ENCODE measurements at regions not wholly inside any gene's neighbourhood (a gene's known extent, or its start where the extent isn't known, plus 50 kb on each side); places are given as distances from the start of the nearest gene placed in this dataset.

DNA sequence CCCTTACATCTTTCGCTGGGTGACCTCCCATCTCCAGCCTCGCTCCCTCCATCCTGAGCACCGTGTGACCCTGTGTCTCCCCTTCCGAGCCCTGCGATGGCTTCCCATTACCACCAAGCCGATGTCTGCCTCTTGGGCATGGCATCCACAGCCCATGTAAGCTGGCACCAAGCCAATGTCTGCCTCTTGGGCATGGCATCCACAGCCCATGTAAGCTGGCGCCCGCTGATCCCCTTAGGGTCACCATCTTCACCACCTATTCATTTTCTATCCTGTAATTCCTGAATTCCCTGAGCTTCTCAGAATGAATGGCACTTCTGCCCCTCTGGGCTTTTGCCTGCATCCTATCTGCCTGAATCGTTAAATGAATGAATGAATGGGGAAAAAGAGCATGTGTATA, 478.2 kb upstream of the CCL2 start:
- H3K27ac Mint-ChIP-seq = no peak overlapping the region
- H3K27me3 Mint-ChIP-seq = peaks cover 24% of the 10 kb centered on the region
- H3K4me1 Mint-ChIP-seq = no peaks in the 10 kb centered on the region
- H3K4me3 Mint-ChIP-seq = no peak overlapping the region
- no peaks in the 10 kb centered on the region for H3K36me3 Mint-ChIP-seq
- DNase-seq (ENCODE audit: low spot score in 2 of 2) (no peak), ATAC-seq (ENCODE audit: low read depth) (no peak)
- H3K9me3 Mint-ChIP-seq = no peaks in the 10 kb centered on the region

DNA sequence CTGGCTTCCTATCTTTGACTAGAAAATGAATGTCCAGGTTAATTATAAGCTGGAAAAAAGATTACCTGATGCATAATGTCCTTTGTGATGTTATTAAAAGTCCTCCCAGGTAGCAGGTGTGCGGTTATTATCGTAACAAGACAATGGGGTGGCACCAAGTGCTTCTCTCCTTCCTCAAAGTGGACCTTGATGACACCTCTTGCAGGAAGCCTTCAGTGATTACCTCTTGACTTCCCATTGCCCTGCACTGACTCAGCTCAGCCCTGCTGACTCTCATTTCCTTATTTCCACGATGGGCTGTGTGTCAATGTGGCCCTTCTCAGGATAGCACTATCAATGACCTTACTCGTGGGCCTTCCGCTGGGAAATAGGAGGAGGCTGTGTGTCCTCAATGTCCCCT, 477.4 kb upstream of the CCL2 start:
- ATAC-seq (ENCODE audit: low read depth) (no peak), DNase-seq (ENCODE audit: low spot score in 2 of 2) (no peak)
- Mint-ChIP-seq H3K9me3 (no peaks in the 10 kb centered on the region), H3K27ac (no peak overlapping the region), H3K27me3 (peaks cover 22% of the 10 kb centered on the region), H3K4me1 (no peaks in the 10 kb centered on the region), H3K4me3 (no peak overlapping the region), H3K36me3 (no peaks in the 10 kb centered on the region)

DNA sequence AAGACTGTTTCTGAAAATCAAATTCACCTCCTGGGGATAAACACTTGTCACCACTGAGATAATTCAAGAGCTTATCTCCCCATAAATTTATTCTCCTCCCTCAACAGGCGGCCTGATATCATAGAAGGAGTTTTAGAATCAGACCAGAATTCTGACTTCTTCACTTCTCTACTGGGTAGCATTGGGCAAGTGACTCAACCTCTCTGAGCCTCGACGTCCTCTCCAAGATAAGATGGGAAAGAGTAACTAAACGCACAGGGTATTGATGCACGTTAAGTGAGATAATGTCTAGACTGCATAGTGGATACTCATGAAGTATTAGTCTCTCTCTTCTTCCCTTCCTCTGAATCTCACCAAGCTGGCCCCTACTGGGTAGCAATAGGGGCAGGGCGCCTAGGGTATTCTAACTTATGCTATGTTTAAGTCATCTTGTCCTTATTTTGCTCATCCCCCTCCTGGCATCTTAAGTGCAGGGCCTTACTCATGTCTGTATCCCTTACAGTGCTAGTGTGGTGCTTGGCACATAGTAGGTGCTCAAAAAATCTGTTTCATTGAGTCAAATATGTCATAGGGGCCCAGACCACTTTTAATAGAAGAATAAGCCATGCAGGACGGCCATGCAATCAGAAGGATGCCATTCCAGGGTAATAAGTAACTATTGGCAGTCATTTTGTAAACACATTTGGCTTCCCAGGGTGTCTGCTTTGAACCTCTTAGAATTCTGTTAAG, 476.4 kb upstream of the CCL2 start:
- DNase-seq (ENCODE audit: low spot score in 2 of 2) (no peak), ATAC-seq (ENCODE audit: low read depth) (no peak)
- Mint-ChIP-seq H3K27me3 (peaks cover 24% of the 10 kb centered on the region), H3K4me3 (no peak overlapping the region), H3K9me3 (no peaks in the 10 kb centered on the region), H3K4me1 (no peaks in the 10 kb centered on the region), H3K27ac (no peak overlapping the region), H3K36me3 (no peaks in the 10 kb centered on the region)

DNA sequence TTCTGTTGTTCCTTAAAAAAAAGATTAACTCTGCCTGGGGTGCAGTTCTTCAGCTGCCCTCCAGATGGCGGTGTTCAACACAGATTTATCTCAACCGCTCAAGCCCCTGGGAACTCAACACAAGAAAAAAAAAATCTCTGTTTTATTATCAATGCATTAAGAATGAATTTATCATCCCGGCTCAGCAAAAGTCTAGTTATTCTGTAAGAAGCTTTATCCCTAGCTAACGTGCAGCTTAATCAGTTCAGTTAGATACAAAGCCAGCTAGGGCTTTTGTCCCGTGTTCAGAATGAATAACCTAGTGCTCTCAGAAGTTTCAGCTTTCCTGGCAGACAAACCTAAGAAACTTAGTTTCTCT, 475.9 kb upstream of the CCL2 start:
- no peak overlapping the region for H3K27ac Mint-ChIP-seq
- no peaks in the 10 kb centered on the region for H3K4me1 Mint-ChIP-seq
- no peaks in the 10 kb centered on the region for H3K9me3 Mint-ChIP-seq
- ATAC-seq (ENCODE audit: low read depth) (no peak), DNase-seq (ENCODE audit: low spot score in 2 of 2) (peak; percentile 21 to 26)
- no peak overlapping the region for H3K4me3 Mint-ChIP-seq
- H3K36me3 Mint-ChIP-seq = no peaks in the 10 kb centered on the region
- H3K27me3 Mint-ChIP-seq = peaks cover 21% of the 10 kb centered on the region

DNA sequence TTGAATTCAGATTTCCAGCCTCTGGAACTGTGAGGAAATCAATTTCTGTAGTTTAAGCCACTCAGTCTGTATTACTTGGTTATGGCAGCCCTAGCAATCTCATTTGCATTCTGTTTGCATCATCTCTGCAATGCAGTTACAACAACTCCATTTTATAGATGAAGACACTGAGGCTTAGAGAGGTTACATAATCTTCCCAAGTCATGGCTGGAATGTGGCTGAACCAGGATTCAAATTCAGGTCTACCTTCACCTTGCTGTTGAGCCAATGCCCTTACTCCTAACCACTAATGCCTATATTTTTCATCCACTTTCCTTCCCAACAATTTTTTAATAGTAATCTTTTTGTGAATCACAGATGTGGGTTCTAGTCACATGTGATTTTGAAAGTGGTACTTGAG, 469.8 kb upstream of the CCL2 start:
- Mint-ChIP-seq H3K36me3 (no peaks in the 10 kb centered on the region), H3K27ac (no peak overlapping the region), H3K4me1 (no peaks in the 10 kb centered on the region), H3K9me3 (no peaks in the 10 kb centered on the region), H3K27me3 (peaks cover 8% of the 10 kb centered on the region), H3K4me3 (no peak overlapping the region)
- ATAC-seq (ENCODE audit: low read depth) = no peak
- no peak for DNase-seq (ENCODE audit: low spot score in 2 of 2)

DNA sequence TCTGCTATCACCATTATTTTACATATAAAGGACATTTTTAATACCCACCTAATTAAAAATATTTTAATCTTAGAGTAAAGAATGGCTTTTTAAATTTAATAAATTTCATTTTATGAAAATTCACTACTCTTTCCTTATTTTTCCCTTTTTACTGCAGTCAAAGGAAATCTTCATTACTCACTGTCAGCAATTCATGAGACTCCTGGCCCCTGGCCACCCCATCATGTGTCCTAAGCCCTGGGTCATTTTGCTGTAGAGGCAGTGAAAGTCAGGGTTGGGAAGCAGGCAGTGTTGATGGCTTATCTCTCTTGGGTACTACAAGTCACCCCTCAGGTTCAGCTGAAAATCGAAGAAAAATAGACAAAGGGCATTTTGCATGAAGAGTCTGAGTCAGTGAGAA, 468.6 kb upstream of the CCL2 start:
- H3K27me3 Mint-ChIP-seq = peaks cover 8% of the 10 kb centered on the region
- H3K27ac Mint-ChIP-seq = no peak overlapping the region
- ATAC-seq (ENCODE audit: low read depth) (no peak), DNase-seq (ENCODE audit: low spot score in 2 of 2) (no peak)
- no peak overlapping the region for H3K4me3 Mint-ChIP-seq
- H3K36me3 Mint-ChIP-seq = no peaks in the 10 kb centered on the region
- H3K4me1 Mint-ChIP-seq = no peaks in the 10 kb centered on the region
- no peaks in the 10 kb centered on the region for H3K9me3 Mint-ChIP-seq

DNA sequence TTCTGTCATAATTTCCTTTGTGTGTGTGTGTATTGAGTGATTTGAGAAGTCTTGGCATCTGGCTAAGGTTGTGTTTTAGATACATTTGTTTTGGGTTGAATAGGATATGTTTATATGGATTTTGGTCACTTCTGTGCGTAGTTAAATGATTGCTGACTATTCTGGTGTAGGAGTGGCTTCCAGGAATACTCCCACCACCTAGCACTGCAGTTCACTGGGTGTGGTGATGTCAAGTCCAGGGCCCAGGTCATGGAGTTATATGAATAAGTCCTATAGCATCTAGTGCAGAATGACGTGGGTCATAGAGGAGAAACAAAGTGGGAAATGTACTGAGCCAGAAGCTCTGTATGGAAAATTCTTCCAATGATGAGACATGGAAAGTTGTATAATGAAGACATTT, 465.4 kb upstream of the CCL2 start:
- DNase-seq (ENCODE audit: low spot score in 2 of 2) (no peak), ATAC-seq (ENCODE audit: low read depth) (no peak)
- Mint-ChIP-seq H3K27ac (no peak overlapping the region), H3K9me3 (no peaks in the 10 kb centered on the region), H3K4me1 (no peaks in the 10 kb centered on the region), H3K4me3 (no peak overlapping the region), H3K36me3 (no peaks in the 10 kb centered on the region), H3K27me3 (peaks cover 1% of the 10 kb centered on the region)

DNA sequence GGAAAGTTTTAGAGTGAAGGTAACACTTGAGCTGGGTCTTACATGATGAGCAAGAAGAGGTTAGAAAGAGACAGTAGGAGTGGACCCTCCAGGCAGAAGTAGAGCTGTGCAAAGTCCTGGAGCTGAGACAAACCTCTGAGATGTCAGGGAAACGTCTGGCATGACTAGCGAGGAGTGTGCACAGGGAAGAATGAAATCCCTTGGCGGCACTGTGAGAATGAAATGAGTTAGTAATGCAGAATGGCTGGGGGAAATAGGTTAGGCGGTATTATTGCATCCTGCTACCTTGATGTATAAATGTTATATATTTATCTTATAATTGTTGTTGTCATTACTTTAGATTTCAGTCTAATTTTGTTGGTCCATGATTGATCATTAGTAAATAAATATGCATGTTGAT, 457.9 kb upstream of the CCL2 start:
- H3K9me3 Mint-ChIP-seq = no peaks in the 10 kb centered on the region
- H3K36me3 Mint-ChIP-seq = no peaks in the 10 kb centered on the region
- DNase-seq (ENCODE audit: low spot score in 2 of 2) = no peak
- H3K27me3 Mint-ChIP-seq = peaks cover 11% of the 10 kb centered on the region
- H3K27ac Mint-ChIP-seq = no peak overlapping the region
- ATAC-seq (ENCODE audit: low read depth) = no peak
- no peak overlapping the region for H3K4me3 Mint-ChIP-seq
- H3K4me1 Mint-ChIP-seq = no peaks in the 10 kb centered on the region

DNA sequence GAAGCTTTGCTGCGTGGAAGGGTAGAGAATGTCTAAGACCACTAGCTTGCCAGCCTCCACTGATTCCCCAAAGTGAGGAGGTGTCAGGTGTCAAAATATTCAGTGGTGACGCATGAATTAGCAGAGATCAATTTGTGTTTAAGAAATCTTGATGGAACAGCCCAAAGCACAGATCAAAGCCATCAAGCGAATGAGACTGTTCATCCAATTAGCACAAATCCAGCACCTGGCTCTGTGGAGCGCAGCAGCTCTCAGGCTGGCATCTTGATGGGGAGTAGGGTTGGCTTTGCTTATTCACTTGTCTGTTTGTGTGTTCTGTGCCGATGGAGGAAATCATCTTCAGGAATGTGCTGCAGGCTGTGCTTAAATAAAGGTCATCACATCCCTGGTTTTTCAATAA, 456.8 kb upstream of the CCL2 start:
- H3K4me1 Mint-ChIP-seq = no peaks in the 10 kb centered on the region
- H3K36me3 Mint-ChIP-seq = no peaks in the 10 kb centered on the region
- ATAC-seq (ENCODE audit: low read depth) (no peak), DNase-seq (ENCODE audit: low spot score in 2 of 2) (no peak)
- no peak overlapping the region for H3K27ac Mint-ChIP-seq
- H3K4me3 Mint-ChIP-seq = no peak overlapping the region
- H3K27me3 Mint-ChIP-seq = peaks cover 13% of the 10 kb centered on the region
- H3K9me3 Mint-ChIP-seq = no peaks in the 10 kb centered on the region

DNA sequence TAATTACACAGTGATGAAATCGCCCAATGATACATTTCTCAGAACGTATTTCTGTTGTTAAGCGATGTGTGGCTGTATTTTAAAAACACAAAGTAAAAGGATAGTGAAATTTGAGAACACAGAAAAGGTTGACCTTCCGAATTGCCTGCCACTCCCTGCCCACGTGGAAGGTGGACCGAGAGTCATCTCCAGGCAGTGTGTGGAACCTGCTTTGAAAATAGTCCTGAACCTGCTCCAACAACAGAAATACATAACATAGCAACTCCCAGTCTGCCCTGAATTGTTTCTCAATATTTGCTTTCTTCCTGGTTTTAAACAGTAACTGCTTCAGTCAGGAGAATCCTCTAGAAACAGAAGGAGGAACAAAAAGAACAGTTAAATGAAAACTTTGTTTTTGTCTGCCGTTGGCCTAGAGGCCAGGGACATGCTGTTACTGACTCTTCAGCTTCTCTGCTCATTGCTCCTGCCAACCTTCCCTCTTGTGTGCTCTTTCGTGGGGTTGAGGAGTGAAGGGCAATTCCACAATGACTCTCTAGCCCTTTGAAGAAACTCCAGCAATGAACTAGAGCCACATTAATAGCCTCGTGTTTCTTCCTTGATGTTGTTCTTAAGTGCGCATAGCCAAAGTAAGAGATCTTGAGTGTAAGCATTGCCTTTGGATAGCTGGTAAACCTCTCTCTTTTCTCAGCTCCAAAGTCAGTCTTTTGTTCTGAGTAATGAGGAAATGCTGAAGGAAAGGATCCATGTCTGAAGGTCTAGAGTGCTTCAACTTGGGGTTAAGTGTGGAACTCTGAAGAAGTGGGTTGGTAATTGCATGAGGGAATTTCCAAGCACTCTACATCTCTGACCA, 452.5 kb upstream of the CCL2 start:
- Mint-ChIP-seq H3K4me3 (no peak overlapping the region), H3K36me3 (no peaks in the 10 kb centered on the region), H3K27ac (no peak overlapping the region), H3K27me3 (peaks cover 14% of the 10 kb centered on the region), H3K4me1 (no peaks in the 10 kb centered on the region), H3K9me3 (no peaks in the 10 kb centered on the region)
- no peak for DNase-seq (ENCODE audit: low spot score in 2 of 2)
- no peak for ATAC-seq (ENCODE audit: low read depth)

DNA sequence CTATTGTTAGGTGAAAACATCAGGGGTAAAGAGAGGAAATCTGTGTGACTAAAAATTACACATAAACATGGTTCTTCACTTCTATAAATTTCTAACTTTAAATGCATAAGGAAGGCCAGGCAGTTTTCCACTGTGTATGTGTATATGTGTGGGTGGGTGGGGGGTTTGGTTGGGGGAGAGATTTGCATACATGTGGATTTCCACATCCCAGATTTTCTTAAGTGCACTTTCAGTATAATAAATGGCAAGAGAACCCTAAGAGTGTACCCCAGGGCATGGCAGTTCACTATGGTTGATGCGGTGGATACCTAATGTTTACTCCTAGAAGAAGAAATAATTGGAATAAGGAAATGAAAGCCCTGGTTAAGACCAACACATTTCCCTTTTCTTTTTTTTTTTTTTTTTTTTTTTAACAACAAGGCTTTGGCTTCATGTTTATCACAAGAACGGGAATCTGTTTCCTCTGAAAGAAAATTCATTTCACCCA, 451.8 kb upstream of the CCL2 start:
- no peaks in the 10 kb centered on the region for H3K36me3 Mint-ChIP-seq
- no peak for ATAC-seq (ENCODE audit: low read depth)
- H3K4me1 Mint-ChIP-seq = no peaks in the 10 kb centered on the region
- H3K27ac Mint-ChIP-seq = no peak overlapping the region
- peaks cover 10% of the 10 kb centered on the region for H3K27me3 Mint-ChIP-seq
- no peak for DNase-seq (ENCODE audit: low spot score in 2 of 2)
- no peaks in the 10 kb centered on the region for H3K9me3 Mint-ChIP-seq
- no peak overlapping the region for H3K4me3 Mint-ChIP-seq

DNA sequence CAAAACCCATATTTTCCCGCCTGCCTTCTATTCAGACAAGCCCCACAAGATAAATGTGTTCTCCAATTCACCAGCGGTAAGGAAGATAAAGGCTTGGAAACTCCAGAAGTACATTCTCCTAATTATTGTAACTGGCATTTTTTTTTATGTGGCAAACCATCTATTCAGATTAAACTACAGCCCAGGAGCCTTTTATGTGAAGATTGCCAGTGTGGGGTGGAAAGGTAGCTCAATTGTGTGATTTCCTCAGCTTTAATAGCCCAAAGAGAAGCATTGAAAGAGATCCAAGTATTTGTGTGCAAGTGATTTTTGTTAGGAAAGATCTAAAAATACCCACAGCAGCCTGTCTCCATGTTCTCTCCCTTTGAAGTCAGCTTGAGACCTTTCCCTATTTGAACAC, 451.4 kb upstream of the CCL2 start:
- H3K27me3 Mint-ChIP-seq = peaks cover 12% of the 10 kb centered on the region
- no peak overlapping the region for H3K4me3 Mint-ChIP-seq
- no peaks in the 10 kb centered on the region for H3K4me1 Mint-ChIP-seq
- no peaks in the 10 kb centered on the region for H3K9me3 Mint-ChIP-seq
- DNase-seq (ENCODE audit: low spot score in 2 of 2) = no peak
- H3K27ac Mint-ChIP-seq = no peak overlapping the region
- no peak for ATAC-seq (ENCODE audit: low read depth)
- no peaks in the 10 kb centered on the region for H3K36me3 Mint-ChIP-seq

DNA sequence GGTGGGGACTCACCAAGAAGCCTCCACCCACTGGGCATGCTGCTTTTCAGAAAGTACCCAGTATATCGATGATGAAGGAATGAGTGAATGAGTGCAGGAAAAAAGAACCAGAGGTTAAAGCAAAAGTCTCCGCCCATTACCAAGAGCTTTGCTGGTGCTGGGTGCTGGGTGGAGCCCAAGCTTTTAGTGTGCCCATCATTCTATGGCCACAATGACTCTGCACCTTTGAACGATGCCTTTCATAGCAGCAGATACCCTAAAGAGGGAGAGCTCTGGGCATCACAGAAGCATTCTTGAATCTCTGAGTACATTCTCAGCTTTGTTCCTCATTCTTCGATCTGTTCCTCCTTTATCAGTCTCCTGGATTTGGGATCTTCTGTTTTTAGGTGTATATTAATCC, 450.7 kb upstream of the CCL2 start:
- DNase-seq (ENCODE audit: low spot score in 2 of 2) = no peak

DNA sequence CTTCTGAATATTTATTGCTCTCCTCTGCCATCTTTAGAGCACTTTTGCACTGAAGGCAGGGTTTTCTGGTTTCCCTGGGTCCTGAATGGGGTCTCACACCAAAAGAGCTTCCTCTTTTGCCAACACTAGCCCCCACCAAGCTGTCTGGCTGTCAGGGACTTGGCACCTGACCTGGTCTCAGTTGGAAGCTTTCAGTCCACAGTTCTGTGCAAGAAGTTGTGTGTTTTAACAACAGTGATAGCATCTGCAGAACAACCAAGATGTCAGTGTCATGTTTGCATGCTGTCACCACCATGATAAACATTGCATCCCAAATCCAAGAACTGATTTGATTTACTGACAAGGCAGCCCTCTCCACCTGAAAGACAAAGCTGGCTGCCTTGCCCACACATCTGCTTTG, 448.5 kb upstream of the CCL2 start:
- Mint-ChIP-seq H3K9me3 (no peaks in the 10 kb centered on the region), H3K27me3 (peaks cover 12% of the 10 kb centered on the region), H3K36me3 (no peaks in the 10 kb centered on the region), H3K4me1 (no peaks in the 10 kb centered on the region), H3K27ac (no peak overlapping the region), H3K4me3 (no peak overlapping the region)
- DNase-seq (ENCODE audit: low spot score in 2 of 2) (no peak), ATAC-seq (ENCODE audit: low read depth) (no peak)

More for the DNA sequence above, 450.7 kb upstream of the CCL2 start:
- ATAC-seq (ENCODE audit: low read depth) = no peak
- H3K27ac Mint-ChIP-seq = no peak overlapping the region
- H3K9me3 Mint-ChIP-seq = no peaks in the 10 kb centered on the region
- H3K4me3 Mint-ChIP-seq = no peak overlapping the region
- H3K4me1 Mint-ChIP-seq = no peaks in the 10 kb centered on the region
- peaks cover 13% of the 10 kb centered on the region for H3K27me3 Mint-ChIP-seq
- no peaks in the 10 kb centered on the region for H3K36me3 Mint-ChIP-seq

DNA sequence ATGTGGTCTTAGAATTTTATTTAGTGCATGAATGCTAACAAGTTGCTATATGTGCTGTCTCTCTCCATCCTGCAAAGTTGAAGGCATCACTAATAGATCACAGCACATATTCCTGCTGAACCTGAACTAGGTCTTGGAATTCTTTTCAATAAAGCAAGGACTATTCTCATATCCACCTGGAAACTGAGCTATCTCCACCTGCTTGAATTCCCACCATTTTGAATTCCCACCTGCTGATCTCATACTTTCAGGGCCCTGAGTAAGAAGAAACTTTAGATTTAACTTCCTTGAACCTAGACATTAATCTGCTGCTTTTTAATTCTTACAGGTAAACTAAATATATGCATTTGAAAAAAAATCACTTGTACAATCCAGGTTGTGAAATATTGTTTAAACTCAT, 445.3 kb upstream of the CCL2 start:
- Mint-ChIP-seq H3K9me3 (no peaks in the 10 kb centered on the region), H3K27me3 (peaks cover 12% of the 10 kb centered on the region), H3K4me1 (no peaks in the 10 kb centered on the region), H3K27ac (no peak overlapping the region), H3K4me3 (no peak overlapping the region), H3K36me3 (no peaks in the 10 kb centered on the region)
- ATAC-seq (ENCODE audit: low read depth) (no peak), DNase-seq (ENCODE audit: low spot score in 2 of 2) (no peak)

Data from memory B cell (primary cell).